ENCODE measurements at regions not wholly inside any gene's neighbourhood (a gene's known extent, or its start where the extent isn't known, plus 50 kb on each side); places are given as distances from the start of the nearest gene placed in this dataset.
A peak's percentile ranks its signal among the peaks of the same experiment; 100 is the strongest.

- H3K27ac ChIP-seq, result peak overlapping the region; percentile 79 to 91
- no peaks in the 10 kb centered on the region for H3K9me3 ChIP-seq
- H3K36me3 ChIP-seq, result no peaks in the 10 kb centered on the region
- H3K4me3 ChIP-seq, result no peak overlapping the region
- no peak for TF ChIP-seq CTCF (IDR thresholded peaks at IDR 0.05)
- H3K27me3 ChIP-seq, result no peaks in the 10 kb centered on the region
- no peak for DNase-seq (ENCODE audit: low spot score)
- H3K4me1 ChIP-seq, result peaks cover 0 to 20% of the 10 kb centered on the region in 2 donors
Observed at GRCh38 chr12:93184672-93185368, 192.9 kb upstream of the NUDT4 start.

GRCh38 chr12:93185369-93185741, 192.4 kb upstream of the NUDT4 start:
- H3K27me3 ChIP-seq, result no peaks in the 10 kb centered on the region
- no peak for DNase-seq (ENCODE audit: low spot score)
- H3K4me1 ChIP-seq, result peaks cover 0 to 16% of the 10 kb centered on the region in 2 donors
- no peak overlapping the region for H3K4me3 ChIP-seq
- H3K36me3 ChIP-seq, result no peaks in the 10 kb centered on the region
- no peak for TF ChIP-seq CTCF (IDR thresholded peaks at IDR 0.05)
- H3K27ac ChIP-seq, result peak overlapping the region; percentile 79 to 91
- H3K9me3 ChIP-seq, result no peaks in the 10 kb centered on the region

DNA sequence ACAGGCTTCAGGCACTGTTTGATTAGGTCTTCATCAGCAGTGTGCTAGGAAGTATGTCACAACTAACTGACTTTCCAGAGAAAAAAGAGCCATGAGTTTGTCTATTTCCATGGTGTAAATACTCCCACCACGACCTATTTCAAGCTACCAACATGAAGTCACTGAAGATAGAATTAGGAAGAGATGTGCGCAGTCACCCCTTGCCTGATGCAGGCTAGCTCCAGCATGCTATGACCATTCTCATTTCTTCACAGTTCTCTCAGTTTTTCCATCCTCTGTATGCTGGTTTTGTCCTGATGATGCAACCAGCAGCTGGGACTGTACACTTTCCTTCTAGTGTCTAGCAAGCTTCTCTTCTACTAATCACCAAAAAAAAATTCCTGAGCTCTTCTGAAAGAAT, 191.6 kb upstream of the NUDT4 start:
- DNase-seq (ENCODE audit: low spot score), result no peak
- peak overlapping the region in 1 of 2 donors; percentile 91 for H3K27ac ChIP-seq
- TF ChIP-seq CTCF (IDR thresholded peaks at IDR 0.05), result no peak

DNA sequence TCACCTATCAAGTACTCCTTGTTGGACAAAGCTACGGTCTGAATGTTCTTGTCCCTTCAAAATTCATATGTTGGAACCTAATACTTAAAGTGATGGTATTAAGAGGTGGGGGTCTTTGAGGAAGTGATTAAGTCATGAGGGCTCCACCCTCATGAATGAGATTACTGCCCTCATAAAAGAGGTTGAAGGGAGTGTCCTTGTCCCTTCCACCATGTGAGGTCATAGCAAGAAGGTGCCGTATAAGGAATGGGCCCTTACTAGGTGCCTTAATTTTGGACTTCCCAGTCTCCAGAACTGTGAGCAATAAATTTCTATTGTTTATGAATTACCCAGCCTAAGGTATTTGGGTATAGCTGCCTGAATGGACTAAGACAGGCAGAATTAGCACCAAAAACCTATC, 191.1 kb upstream of the NUDT4 start:
- Histone ChIP-seq H3K36me3 (no peaks in the 10 kb centered on the region), H3K4me1 (peaks cover 0 to 18% of the 10 kb centered on the region in 2 donors)

More for the DNA sequence above, 191.6 kb upstream of the NUDT4 start:
- Histone ChIP-seq H3K27me3 (no peaks in the 10 kb centered on the region), H3K4me1 (peaks cover 0 to 13% of the 10 kb centered on the region in 2 donors), H3K36me3 (no peaks in the 10 kb centered on the region), H3K9me3 (no peaks in the 10 kb centered on the region), H3K4me3 (no peak overlapping the region)

DNA sequence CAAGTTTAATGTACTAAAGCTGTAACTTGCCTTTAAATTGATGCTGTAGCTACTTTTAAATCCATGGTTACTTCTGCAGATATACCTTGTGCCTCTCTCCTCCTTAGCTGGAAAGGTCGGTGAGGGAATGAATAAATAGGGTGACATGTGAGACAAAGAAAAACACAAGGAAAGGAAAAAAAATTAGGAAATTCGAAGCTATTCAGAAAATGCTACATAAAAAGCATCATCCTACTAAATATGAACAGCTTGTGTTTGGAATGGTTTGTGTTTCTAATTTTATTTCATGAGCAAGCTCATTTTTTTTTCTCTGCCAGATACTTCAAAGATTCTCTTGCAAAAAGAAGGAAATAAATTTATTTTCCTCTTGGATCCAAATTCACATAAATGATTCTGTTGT, 186.3 kb upstream of the NUDT4 start:
- H3K36me3 ChIP-seq, result no peaks in the 10 kb centered on the region
- TF ChIP-seq CTCF (IDR thresholded peaks at IDR 0.05), result no peak
- no peak for DNase-seq (ENCODE audit: low spot score)
- no peak overlapping the region for H3K4me3 ChIP-seq
- H3K9me3 ChIP-seq, result peaks cover 0 to 4% of the 10 kb centered on the region in 2 donors
- H3K27ac ChIP-seq, result peak overlapping the region; percentile 11 to 49
- H3K4me1 ChIP-seq, result peaks cover 0 to 15% of the 10 kb centered on the region in 2 donors
- no peaks in the 10 kb centered on the region for H3K27me3 ChIP-seq

More for the DNA sequence above, 191.1 kb upstream of the NUDT4 start:
- Histone ChIP-seq H3K9me3 (no peaks in the 10 kb centered on the region), H3K27ac (no peak overlapping the region), H3K27me3 (no peaks in the 10 kb centered on the region), H3K4me3 (no peak overlapping the region)
- DNase-seq (ENCODE audit: low spot score), result no peak
- TF ChIP-seq CTCF (IDR thresholded peaks at IDR 0.05), result no peak

DNA sequence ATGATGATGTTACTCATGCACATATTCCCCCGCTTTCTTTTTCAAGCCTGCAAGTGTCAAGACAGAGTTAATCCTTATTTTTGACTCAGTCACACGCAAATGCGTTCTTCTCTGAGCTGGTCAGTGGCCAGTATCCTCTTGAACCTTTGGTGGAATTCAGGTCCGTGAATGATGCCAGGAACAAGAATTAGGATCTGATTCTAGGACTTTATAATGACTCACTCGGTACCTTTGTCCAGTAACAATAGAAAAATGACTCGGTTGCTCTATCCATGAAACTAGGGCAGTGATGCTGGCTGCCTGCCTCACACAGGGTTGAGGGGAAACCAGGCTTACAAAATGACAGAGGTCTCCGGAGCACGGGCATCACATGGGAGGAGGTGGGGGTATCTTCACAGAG, 185.8 kb upstream of the NUDT4 start:
- H3K36me3 ChIP-seq, result no peaks in the 10 kb centered on the region
- H3K4me1 ChIP-seq, result peaks cover 0 to 16% of the 10 kb centered on the region in 2 donors
- TF ChIP-seq CTCF (IDR thresholded peaks at IDR 0.05), result no peak
- DNase-seq (ENCODE audit: low spot score), result no peak
- peak overlapping the region in 1 of 2 donors; percentile 9 for H3K4me3 ChIP-seq
- H3K9me3 ChIP-seq, result peaks cover 0 to 4% of the 10 kb centered on the region in 2 donors
- H3K27ac ChIP-seq, result peak overlapping the region; percentile 11 to 49
- no peaks in the 10 kb centered on the region for H3K27me3 ChIP-seq
